ENCODE measurements at regions not wholly inside any gene's neighbourhood (a gene's known extent, or its start where the extent isn't known, plus 50 kb on each side); places are given as distances from the start of the nearest gene placed in this dataset.

- no peaks in the 10 kb centered on the region for H3K27me3 Mint-ChIP-seq
- H3K36me3 Mint-ChIP-seq (ENCODE audit: low read depth) = no peaks in the 10 kb centered on the region
- DNase-seq (no peak), ATAC-seq (ENCODE audit: poor library complexity) (no peak)
- no peaks in the 10 kb centered on the region for H3K27me3 ChIP-seq (ENCODE audit: control insufficient read depth in 1 of 2, insufficient read depth in 2 of 2, low read length in 2 of 2)
- ChIA-PET POLR2A (no interaction called here), CTCF (no interaction called here)
- no peak overlapping the region for H3K27ac Mint-ChIP-seq
- no peak overlapping the region for H3K27ac ChIP-seq (ENCODE audit: low read depth in 1 of 2, low read length in 2 of 2)
- peaks cover 0 to 4% of the 10 kb centered on the region in 2 experiments for H3K9me3 ChIP-seq (ENCODE audit: control insufficient read depth in 1 of 2, insufficient read depth in 1 of 2, low read length in 2 of 2)
- no peaks in the 10 kb centered on the region for H3K36me3 ChIP-seq (ENCODE audit: insufficient read depth, low read length)
- intact Hi-C loops (cut with DNase I, micrococcal nuclease) = no loop called here
- no peak overlapping the region for H3K4me3 ChIP-seq (ENCODE audit: low read length)
- TF ChIP-seq, protein P1, sequence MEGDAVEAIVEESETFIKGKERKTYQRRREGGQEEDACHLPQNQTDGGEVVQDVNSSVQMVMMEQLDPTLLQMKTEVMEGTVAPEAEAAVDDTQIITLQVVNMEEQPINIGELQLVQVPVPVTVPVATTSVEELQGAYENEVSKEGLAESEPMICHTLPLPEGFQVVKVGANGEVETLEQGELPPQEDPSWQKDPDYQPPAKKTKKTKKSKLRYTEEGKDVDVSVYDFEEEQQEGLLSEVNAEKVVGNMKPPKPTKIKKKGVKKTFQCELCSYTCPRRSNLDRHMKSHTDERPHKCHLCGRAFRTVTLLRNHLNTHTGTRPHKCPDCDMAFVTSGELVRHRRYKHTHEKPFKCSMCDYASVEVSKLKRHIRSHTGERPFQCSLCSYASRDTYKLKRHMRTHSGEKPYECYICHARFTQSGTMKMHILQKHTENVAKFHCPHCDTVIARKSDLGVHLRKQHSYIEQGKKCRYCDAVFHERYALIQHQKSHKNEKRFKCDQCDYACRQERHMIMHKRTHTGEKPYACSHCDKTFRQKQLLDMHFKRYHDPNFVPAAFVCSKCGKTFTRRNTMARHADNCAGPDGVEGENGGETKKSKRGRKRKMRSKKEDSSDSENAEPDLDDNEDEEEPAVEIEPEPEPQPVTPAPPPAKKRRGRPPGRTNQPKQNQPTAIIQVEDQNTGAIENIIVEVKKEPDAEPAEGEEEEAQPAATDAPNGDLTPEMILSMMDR (IDR thresholded peaks at IDR 0.05) = no peak
- no peaks in the 10 kb centered on the region for H3K4me1 Mint-ChIP-seq (ENCODE audit: low read depth)
- no peaks in the 10 kb centered on the region for H3K4me1 ChIP-seq (ENCODE audit: insufficient read depth, low read length)
- H3K4me3 Mint-ChIP-seq = no peak overlapping the region
- H3K9me3 Mint-ChIP-seq = peaks cover 8% of the 10 kb centered on the region
Observed at GRCh38 chr4:58514299-58514698, 1404.1 kb upstream of the IGFBP7 start.

DNA sequence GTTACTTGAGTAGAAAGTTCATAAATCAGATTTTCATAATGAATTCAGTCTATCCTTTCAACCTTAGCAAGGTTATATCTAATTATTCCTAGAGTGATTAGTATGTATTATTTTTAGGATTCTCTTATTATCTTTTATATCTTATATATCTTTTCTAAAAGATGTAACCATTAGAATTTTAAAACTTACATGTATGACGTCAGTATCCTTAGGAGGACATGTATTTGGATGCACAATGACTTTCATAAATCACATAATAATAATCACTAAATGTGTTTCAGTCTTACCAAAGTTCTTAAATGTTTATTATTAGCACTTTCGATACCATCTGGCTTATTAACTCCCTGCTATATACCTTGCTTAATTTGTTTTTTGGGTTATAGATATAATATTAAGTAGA, 1400.5 kb upstream of the IGFBP7 start:
- H3K9me3 Mint-ChIP-seq = peaks cover 5% of the 10 kb centered on the region
- no peak overlapping the region for H3K27ac Mint-ChIP-seq
- no peak overlapping the region for H3K27ac ChIP-seq (ENCODE audit: low read depth in 1 of 2, low read length in 2 of 2)

DNA sequence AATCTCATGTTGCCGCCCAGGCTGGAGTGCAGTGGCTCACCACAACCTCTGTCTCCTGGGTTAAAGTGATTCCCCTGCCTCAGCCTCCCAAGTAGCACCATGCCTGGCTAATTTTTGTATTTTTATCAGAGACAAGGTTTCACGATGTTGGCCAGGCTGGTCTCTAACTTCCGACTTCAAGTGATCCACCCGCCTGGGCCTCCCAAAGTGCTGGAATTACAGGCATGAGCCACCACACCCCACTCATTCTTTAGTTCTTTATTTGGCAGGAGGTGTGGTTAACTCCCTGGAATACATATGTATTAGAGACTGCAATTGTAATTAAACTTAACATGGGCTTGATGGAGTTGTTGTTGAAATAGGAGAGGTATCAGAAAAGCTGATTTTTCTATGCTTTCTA, 1396.9 kb upstream of the IGFBP7 start:
- H3K27ac Mint-ChIP-seq = no peak overlapping the region
- Histone ChIP-seq H3K27ac (ENCODE audit: low read depth in 1 of 2, low read length in 2 of 2) (no peak overlapping the region), H3K36me3 (ENCODE audit: insufficient read depth, low read length) (no peaks in the 10 kb centered on the region), H3K9me3 (ENCODE audit: control insufficient read depth in 1 of 2, insufficient read depth in 1 of 2, low read length in 2 of 2) (peaks cover 0 to 8% of the 10 kb centered on the region in 2 experiments), H3K27me3 (ENCODE audit: control insufficient read depth in 1 of 2, insufficient read depth in 2 of 2, low read length in 2 of 2) (no peaks in the 10 kb centered on the region), H3K4me3 (ENCODE audit: low read length) (no peak overlapping the region), H3K4me1 (ENCODE audit: insufficient read depth, low read length) (no peaks in the 10 kb centered on the region)
- H3K9me3 Mint-ChIP-seq = peaks cover 7% of the 10 kb centered on the region
- H3K27me3 Mint-ChIP-seq = no peaks in the 10 kb centered on the region
- intact Hi-C loops (cut with DNase I, micrococcal nuclease) = no loop called here
- no peaks in the 10 kb centered on the region for H3K36me3 Mint-ChIP-seq (ENCODE audit: low read depth)
- TF ChIP-seq, protein P1 (IDR thresholded peaks at IDR 0.05) = no peak
- POLR2A ChIA-PET = no interaction called here
- no peaks in the 10 kb centered on the region for H3K4me1 Mint-ChIP-seq (ENCODE audit: low read depth)
- H3K4me3 Mint-ChIP-seq = no peak overlapping the region
- DNase-seq (no peak), ATAC-seq (ENCODE audit: poor library complexity) (no peak)
- CTCF ChIA-PET = no interaction called here

More for the DNA sequence above, 1400.5 kb upstream of the IGFBP7 start:
- Histone ChIP-seq H3K9me3 (ENCODE audit: control insufficient read depth in 1 of 2, insufficient read depth in 1 of 2, low read length in 2 of 2) (peaks cover 0 to 3% of the 10 kb centered on the region in 2 experiments), H3K36me3 (ENCODE audit: insufficient read depth, low read length) (no peaks in the 10 kb centered on the region), H3K4me1 (ENCODE audit: insufficient read depth, low read length) (no peaks in the 10 kb centered on the region), H3K4me3 (ENCODE audit: low read length) (no peak overlapping the region), H3K27me3 (ENCODE audit: control insufficient read depth in 1 of 2, insufficient read depth in 2 of 2, low read length in 2 of 2) (no peaks in the 10 kb centered on the region)
- TF ChIP-seq, protein P1 (IDR thresholded peaks at IDR 0.05) = no peak
- intact Hi-C loops (cut with DNase I, micrococcal nuclease) = no loop called here
- ATAC-seq (ENCODE audit: poor library complexity) = no peak
- no peaks in the 10 kb centered on the region for H3K4me1 Mint-ChIP-seq (ENCODE audit: low read depth)
- ChIA-PET POLR2A (no interaction called here), CTCF (no interaction called here)
- no peaks in the 10 kb centered on the region for H3K36me3 Mint-ChIP-seq (ENCODE audit: low read depth)
- no peak overlapping the region for H3K4me3 Mint-ChIP-seq
- no peak for DNase-seq
- H3K27me3 Mint-ChIP-seq = no peaks in the 10 kb centered on the region

Data from CD4-positive, alpha-beta T cell (primary cell).